Fibroblast of pulmonary artery (primary cell): ENCODE measurements at regions not wholly inside any gene's neighbourhood (a gene's known extent, or its start where the extent isn't known, plus 50 kb on each side); places are given as distances from the start of the nearest gene placed in this dataset.

Source experiments
- DNase-seq: peaks from one replicate; pipeline ENCODE4 v3.0.0-alpha.2; 2010; ENCODE audit warnings: low read depth
- H3K4me3 ChIP-seq: replicated peaks from 2 replicates; pipeline ENCODE4 v1.5.1; 2011; ENCODE audit warnings: low read depth, mild to moderate bottlenecking, control low read depth, low read length, moderate library complexity
- TF ChIP-seq, protein P1 (sequence below): IDR thresholded peaks from 2 replicates; pipeline ENCODE4 v1.5.1; 2011; ENCODE audit warnings: mild to moderate bottlenecking, control low read depth, low read length, inconsistent platforms; ENCODE audit errors: missing control alignments

DNA sequence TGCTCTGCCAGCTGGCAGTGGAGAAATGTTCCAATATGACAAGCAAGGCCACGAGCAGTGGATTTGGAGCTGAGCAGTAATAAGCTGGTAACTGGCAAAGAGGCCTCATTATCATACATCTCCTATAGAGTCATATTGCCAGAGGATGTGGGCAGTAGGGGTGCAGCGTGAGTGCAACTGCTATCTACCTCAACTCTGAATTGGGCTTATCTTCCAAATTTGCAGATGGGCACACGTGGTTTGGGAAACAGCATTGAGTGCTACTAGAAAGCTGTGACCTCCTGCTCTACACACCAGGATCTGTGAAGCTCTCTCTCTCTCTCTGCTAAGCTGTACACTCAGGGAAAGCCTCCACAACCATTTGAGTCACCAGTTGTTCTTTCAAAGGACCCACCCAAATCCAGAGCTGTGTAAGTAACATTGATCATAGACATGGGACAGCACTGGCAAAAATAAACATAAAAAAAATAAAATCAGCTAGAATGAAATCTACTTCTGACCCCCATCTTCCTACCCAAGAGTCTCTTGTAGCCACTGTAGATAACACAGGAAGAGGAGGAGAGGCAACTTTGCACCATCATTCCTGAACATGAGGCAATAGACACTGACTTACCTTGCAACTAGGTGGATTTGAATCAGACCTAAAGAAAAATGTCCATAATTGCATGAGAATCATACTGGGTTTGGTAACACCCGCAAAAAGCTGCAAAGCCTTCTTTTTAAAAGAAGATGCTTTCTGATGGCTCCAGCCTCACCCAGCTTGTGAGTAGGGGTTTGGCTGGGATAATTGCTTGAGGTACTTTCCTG lies 82.9 kb upstream of the THBS1 start:
- DNase-seq = no peak
- TF ChIP-seq, protein P1, sequence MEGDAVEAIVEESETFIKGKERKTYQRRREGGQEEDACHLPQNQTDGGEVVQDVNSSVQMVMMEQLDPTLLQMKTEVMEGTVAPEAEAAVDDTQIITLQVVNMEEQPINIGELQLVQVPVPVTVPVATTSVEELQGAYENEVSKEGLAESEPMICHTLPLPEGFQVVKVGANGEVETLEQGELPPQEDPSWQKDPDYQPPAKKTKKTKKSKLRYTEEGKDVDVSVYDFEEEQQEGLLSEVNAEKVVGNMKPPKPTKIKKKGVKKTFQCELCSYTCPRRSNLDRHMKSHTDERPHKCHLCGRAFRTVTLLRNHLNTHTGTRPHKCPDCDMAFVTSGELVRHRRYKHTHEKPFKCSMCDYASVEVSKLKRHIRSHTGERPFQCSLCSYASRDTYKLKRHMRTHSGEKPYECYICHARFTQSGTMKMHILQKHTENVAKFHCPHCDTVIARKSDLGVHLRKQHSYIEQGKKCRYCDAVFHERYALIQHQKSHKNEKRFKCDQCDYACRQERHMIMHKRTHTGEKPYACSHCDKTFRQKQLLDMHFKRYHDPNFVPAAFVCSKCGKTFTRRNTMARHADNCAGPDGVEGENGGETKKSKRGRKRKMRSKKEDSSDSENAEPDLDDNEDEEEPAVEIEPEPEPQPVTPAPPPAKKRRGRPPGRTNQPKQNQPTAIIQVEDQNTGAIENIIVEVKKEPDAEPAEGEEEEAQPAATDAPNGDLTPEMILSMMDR = no peak
- no peak overlapping the region for H3K4me3 ChIP-seq

DNA sequence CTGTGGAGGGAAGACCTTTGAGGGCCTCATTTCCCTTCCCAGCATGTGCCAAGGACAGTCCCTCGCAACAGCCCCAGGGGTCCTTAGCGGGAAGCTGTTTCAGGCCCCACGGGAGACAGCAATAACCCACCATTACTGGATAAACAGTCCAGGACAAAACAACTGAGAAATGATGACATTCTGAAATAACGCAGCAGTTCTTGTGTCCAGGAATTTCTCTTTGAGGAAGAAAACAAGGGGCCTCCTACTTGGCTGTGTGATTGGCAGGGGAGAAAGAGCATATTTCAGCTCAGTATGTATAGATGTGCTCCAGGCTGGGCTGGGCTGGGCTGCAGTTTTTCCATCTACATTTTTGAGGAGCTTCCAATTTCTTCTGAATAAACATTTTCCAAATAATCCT lies 82.2 kb upstream of the THBS1 start:
- DNase-seq = no peak
- TF ChIP-seq, protein P1 = no peak

DNA sequence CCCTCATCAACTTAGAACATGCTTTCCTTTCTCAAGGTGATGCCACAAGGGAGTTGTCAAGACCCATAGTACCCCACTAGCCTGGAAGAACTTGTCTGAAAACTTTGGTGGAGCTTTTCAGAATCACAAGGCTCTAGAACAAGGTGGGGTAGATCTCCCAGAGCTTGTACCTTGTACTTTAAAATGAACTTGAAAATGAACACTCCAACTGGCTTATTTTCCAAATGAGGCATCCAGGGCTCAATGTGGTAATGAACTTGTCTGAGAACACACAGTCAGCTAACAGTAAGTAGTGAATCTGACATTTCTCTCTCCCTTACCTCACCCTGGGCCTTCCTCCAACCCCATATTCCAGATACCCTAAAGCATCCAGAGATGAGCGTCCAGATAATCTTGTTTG lies 81.8 kb upstream of the THBS1 start:
- no peak for DNase-seq
- TF ChIP-seq, protein P1 = no peak
- no peak overlapping the region for H3K4me3 ChIP-seq

More for the DNA sequence above, 82.2 kb upstream of the THBS1 start:
- no peak overlapping the region for H3K4me3 ChIP-seq

DNA sequence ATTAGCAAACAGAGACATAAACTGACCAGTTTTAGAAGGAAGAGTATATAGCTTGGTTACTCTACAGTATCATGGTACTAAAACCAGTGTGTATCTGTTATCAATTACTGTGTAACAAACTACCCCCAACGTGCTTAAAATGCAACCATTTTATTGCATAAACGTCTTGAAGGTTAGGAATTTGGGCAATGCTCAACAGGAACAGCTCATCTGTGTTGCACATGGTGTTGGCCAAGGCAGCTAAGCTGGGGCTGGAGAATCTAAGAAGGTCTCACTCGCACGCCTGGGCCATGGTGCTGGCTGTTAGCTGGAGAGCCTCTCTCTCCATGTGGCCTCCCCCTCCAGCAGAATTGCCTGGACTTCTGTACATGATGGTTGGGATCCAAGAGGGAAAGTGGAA lies 81.2 kb upstream of the THBS1 start:
- no peak for DNase-seq
- TF ChIP-seq, protein P1 = no peak
- no peak overlapping the region for H3K4me3 ChIP-seq

DNA sequence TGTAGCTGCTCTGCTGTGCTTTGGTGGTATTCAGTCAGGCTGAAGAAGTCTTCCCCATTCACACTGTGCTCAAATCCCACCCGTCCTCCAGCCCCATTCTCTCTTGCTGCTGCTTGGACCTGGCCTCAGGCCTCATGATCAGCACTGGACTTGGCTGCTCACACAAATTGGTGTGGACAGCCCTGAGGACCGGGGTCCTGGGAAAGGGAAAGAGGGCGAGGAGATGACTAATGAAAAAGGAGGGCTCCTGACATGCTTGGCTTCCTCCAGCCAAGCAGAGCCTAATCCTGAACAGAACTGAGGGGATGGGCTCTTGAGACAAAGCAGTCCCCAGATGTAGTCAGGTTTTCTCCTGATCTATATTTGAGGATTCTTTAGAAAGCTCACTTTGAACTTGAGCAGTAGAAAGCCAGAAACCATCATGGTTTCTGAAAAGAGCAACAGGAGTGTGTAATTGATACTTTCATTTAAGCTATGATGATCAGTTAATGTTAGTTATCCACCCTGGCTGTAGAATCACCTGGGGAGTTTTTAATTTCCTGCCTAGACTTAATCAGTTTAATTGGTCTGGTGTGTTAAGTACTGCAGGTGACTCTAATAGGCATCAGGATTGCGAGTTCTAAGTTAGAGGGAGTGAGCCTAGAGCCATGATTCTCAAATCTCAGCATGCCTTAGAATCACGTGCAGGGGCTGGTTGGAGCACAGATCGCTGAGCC lies 79.4 kb upstream of the THBS1 start:
- no peak for DNase-seq
- H3K4me3 ChIP-seq = no peak overlapping the region
- TF ChIP-seq, protein P1 = no peak

DNA sequence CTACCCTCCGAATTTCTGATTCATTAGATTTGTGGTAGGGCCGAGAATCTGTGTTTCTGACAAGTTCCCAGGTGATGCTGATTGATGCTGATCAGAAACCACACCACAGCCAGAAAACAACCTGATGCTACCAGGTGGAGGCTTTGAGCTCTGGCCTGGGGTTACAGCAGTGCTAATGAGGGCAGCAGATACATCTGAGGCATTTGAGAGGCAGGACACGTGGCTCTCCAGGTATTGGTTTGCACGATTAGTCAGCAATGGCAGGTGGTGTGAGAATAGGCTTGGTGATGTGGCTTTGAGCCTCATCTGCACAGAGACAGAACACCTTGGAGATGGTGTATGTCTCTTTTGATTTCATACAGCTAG lies 78.8 kb upstream of the THBS1 start:
- TF ChIP-seq, protein P1 = no peak
- no peak for DNase-seq
- H3K4me3 ChIP-seq = no peak overlapping the region
